ENCODE measurements at regions not wholly inside any gene's neighbourhood (a gene's known extent, or its start where the extent isn't known, plus 50 kb on each side); places are given as distances from the start of the nearest gene placed in this dataset.

GRCh38 chr2:153189091-153189888, 289.3 kb downstream of the RPRM start:
- no peak for DNase-seq

GRCh38 chr2:153179808-153180207, 298.8 kb downstream of the RPRM start:
- no peak for DNase-seq

- DNase-seq, result no peak
Observed at GRCh38 chr2:153169609-153170008, 309.0 kb downstream of the RPRM start.

GRCh38 chr2:153165021-153165420, 313.5 kb downstream of the RPRM start:
- DNase-seq, result no peak

- peak; percentile 44 for DNase-seq
Observed at GRCh38 chr2:153163055-153163454, 315.5 kb downstream of the RPRM start.

- no peak for DNase-seq
Observed at GRCh38 chr2:153156743-153157142, 321.8 kb downstream of the RPRM start.

- no peak for DNase-seq
Observed at GRCh38 chr2:153152036-153152435, 326.5 kb downstream of the RPRM start.

- DNase-seq, result peak; percentile 99
Observed at GRCh38 chr2:153145470-153145978, 333.0 kb downstream of the RPRM start.

- no peak for DNase-seq
Observed at GRCh38 chr2:153143540-153143939, 335.0 kb downstream of the RPRM start.

GRCh38 chr2:153140498-153140897, 338.1 kb downstream of the RPRM start:
- DNase-seq, result no peak

GRCh38 chr2:153138651-153139375, 339.7 kb downstream of the RPRM start:
- DNase-seq, result no peak

- no peak for DNase-seq
Observed at GRCh38 chr2:153136216-153136615, 342.3 kb downstream of the RPRM start.

- DNase-seq, result no peak
Observed at GRCh38 chr2:153134725-153135124, 343.8 kb downstream of the RPRM start.

GRCh38 chr2:153133716-153134115, 344.8 kb downstream of the RPRM start:
- DNase-seq, result no peak

- DNase-seq, result no peak
Observed at GRCh38 chr2:153132418-153132817, 346.1 kb downstream of the RPRM start.

- no peak for DNase-seq
Observed at GRCh38 chr2:153115141-153115540, 363.4 kb downstream of the RPRM start.

GRCh38 chr2:153110486-153110885, 368.1 kb downstream of the RPRM start:
- no peak for DNase-seq

- no peak for DNase-seq
Observed at GRCh38 chr2:153109793-153110192, 368.8 kb downstream of the RPRM start.

- no peak for DNase-seq
Observed at GRCh38 chr2:153106802-153107477, 371.6 kb downstream of the RPRM start.

GRCh38 chr2:153105829-153106578, 372.6 kb downstream of the RPRM start:
- no peak for DNase-seq

GRCh38 chr2:153101187-153101586, 377.4 kb downstream of the RPRM start:
- DNase-seq, result no peak

GRCh38 chr2:153100151-153100550, 378.4 kb downstream of the RPRM start:
- DNase-seq, result no peak

GRCh38 chr2:153098073-153098472, 379.7 kb downstream of the ARL6IP6 start:
- no peak for DNase-seq
